PC-3 (cell line): ENCODE measurements at regions not wholly inside any gene's neighbourhood (a gene's known extent, or its start where the extent isn't known, plus 50 kb on each side); places are given as distances from the start of the nearest gene placed in this dataset.

Experiments used
- ATAC-seq: fragments of 200-7000 bp; cut with Tn5 transposase; 2 replicates; pipeline ENCODE4 v1.9.1; 2020; ENCODE audit warnings: mild to moderate bottlenecking, moderate library complexity
- BruUV-seq: library from RNA; stranded (reverse); fragments of 400-500 nt; replicated peaks from 2 replicates; lab custom pipeline; 2021; lab: Mats Ljungman, UMichigan
- CTCF ChIA-PET: fragments of 300-600 bp; sonication (Branson Sonifier 250); formaldehyde crosslinking; loops from one replicate; lab custom pipeline; 2022; ENCODE audit warnings: antibody characterized with exemption; lab: Charles Lee
- POLR2A ChIA-PET: fragments of 300-600 bp; sonication (Branson Sonifier 250); formaldehyde crosslinking; loops from one replicate; lab custom pipeline; 2022; ENCODE audit warnings: antibody characterized with exemption; ENCODE audit not compliant: unreplicated experiment; lab: Charles Lee
- DNase-seq: peaks from one replicate; pipeline ENCODE4 v3.0.0-alpha.2; 2015
- H2AFZ ChIP-seq: fragments of 300-600 bp; sonication (generic); 2 replicates; pipeline ENCODE4 v1.6.0; 2016; ENCODE audit warnings: antibody characterized with exemption, low read length
- H3F3A ChIP-seq: fragments of 300-600 bp; sonication (generic); one replicate; pipeline ENCODE4 v1.6.0; 2017; ENCODE audit warnings: antibody characterized with exemption, low read length, control low read depth, mild to moderate bottlenecking; ENCODE audit not compliant: unreplicated experiment
- H3K27ac ChIP-seq: fragments of 300-600 bp; sonication (generic); 2 replicates; pipeline ENCODE4 v1.5.1; 2016; ENCODE audit warnings: mild to moderate bottlenecking, low read length
- H3K27me3 ChIP-seq: fragments of 300-600 bp; sonication (generic); 2 replicates; pipeline ENCODE4 v1.6.1; 2016; ENCODE audit warnings: low read length, mixed read lengths
- H3K36me3 ChIP-seq: fragments of 300-600 bp; sonication (generic); 2 replicates; pipeline ENCODE4 v1.6.1; 2016; ENCODE audit warnings: low read depth, mixed run types, low read length, mixed read lengths
- H3K4me1 ChIP-seq: fragments of 300-600 bp; sonication (generic); 2 replicates; pipeline ENCODE4 v1.5.1; 2016; ENCODE audit warnings: low read length; ENCODE audit not compliant: insufficient read depth
- H3K4me2 ChIP-seq: fragments of 300-600 bp; sonication (generic); 2 replicates; pipeline ENCODE4 v1.6.0; 2016; ENCODE audit warnings: low read length
- H3K4me3 ChIP-seq: fragments of 300-600 bp; sonication (generic); 2 replicates; pipeline ENCODE4 v1.5.1; 2016; ENCODE audit warnings: mild to moderate bottlenecking, low read length, mixed read lengths
- H3K79me2 ChIP-seq: fragments of 300-600 bp; sonication (generic); 2 replicates; pipeline ENCODE4 v1.6.1; 2017; ENCODE audit warnings: low read length, mixed read lengths
- H3K9ac ChIP-seq: fragments of 300-600 bp; sonication (generic); 2 replicates; pipeline ENCODE4 v1.6.0; 2016; ENCODE audit warnings: mild to moderate bottlenecking, low read length
- H3K9me2 ChIP-seq: fragments of 300-600 bp; sonication (generic); replicated peaks from 2 replicates; pipeline ENCODE4 v1.6.1; 2016; ENCODE audit warnings: mixed run types, low read length, mixed read lengths
- H3K9me3 ChIP-seq: fragments of 300-600 bp; sonication (generic); 2 replicates; pipeline ENCODE4 v1.6.1; 2016; ENCODE audit warnings: low read length, mixed read lengths
- H4K20me1 ChIP-seq: fragments of 300-600 bp; sonication (generic); 2 replicates; pipeline ENCODE4 v1.6.1; 2016; ENCODE audit warnings: low read length, mixed read lengths
- EZH2 ChIP-seq: fragments of 300-600 bp; sonication (generic); IDR thresholded peaks from one replicate; pipeline ENCODE4 v1.6.1; 2017; ENCODE audit warnings: antibody characterized with exemption, mild to moderate bottlenecking, low read length; ENCODE audit not compliant: unreplicated experiment
- EZH2phosphoT487 ChIP-seq: fragments of 300-600 bp; sonication (generic); IDR thresholded peaks from 2 replicates; pipeline ENCODE4 v1.6.1; 2018; ENCODE audit warnings: mild to moderate bottlenecking, antibody characterized with exemption, low read length, borderline replicate concordance
- intact Hi-C: fragments of 100-400 bp; cut with micrococcal nuclease; formaldehyde crosslinking; loops from 2 replicates; pipeline ENCODE4 v1.9.0; 2023
- TF ChIP-seq, protein P1 (sequence below): fragments of 300-600 bp; sonication (generic); conservative IDR thresholded peaks from 2 replicates; pipeline ENCODE4 v1.5.1; 2017; ENCODE audit warnings: antibody characterized with exemption, low read depth, mild to moderate bottlenecking, low read length

GRCh38 chr11:70528046-70528793 is 129.9 kb downstream of the CTTN start:
- TF ChIP-seq EZH2phosphoT487: no peak
- TF ChIP-seq EZH2: no peak
- intact Hi-C loops: no loop called here
- H3K9me2 ChIP-seq: no peaks in the 10 kb centered on the region
- no peak for ATAC-seq
- H3K9ac ChIP-seq: no peak overlapping the region
- no peak overlapping the region for H3K4me2 ChIP-seq
- H3K4me3 ChIP-seq: no peak overlapping the region
- H3K36me3 ChIP-seq: no peaks in the 10 kb centered on the region
- CTCF ChIA-PET: no interaction called here
- H3K9me3 ChIP-seq: no peaks in the 10 kb centered on the region
- POLR2A ChIA-PET: no interaction called here
- no peaks in the 10 kb centered on the region for H3F3A ChIP-seq
- no peaks in the 10 kb centered on the region for H3K4me1 ChIP-seq
- no peak overlapping the region for H2AFZ ChIP-seq
- BruUV-seq: no TSS peak
- H4K20me1 ChIP-seq: no peaks in the 10 kb centered on the region
- H3K79me2 ChIP-seq: no peaks in the 10 kb centered on the region
- no peak for DNase-seq
- no peaks in the 10 kb centered on the region for H3K27me3 ChIP-seq
- H3K27ac ChIP-seq: no peak overlapping the region

DNA sequence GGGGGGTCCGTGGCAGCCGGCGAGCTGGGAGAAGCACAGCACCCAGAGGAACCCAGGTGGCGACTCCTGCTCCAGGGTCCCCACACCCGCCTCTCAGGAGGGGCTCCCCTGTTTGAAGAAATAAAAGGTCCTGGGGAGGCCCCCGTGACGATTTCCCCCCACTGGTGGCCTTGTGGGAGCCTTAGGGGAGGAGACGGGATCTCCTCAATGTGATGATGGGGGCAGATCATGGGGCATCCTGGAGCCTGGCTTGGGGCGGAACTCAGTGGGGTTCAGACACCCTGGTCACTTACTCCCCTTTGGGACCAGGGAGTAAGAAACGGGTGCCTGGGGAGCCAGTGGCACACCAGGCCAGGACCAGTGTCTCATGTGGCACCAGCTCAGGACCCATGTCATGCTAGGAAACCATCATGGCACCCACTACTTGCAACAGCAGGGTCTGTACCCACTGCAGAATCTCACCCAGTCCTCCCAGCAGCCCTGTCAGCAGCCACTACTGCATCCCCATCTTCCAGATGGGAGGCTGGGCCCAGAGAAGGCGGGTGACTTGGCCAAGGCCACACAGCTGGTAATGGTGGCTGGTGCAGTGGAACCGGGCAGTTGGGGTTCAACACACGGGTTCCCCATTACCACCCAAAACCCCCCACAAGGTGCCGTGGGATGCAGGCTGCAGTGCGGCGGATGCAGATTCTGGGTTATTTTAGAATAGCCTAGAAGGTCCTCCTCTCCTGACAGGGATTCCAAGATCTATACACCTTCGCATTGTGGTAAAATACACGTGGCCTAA is 130.7 kb downstream of the CTTN start:
- DNase-seq: no peak
- H2AFZ ChIP-seq: no peak overlapping the region
- no peak overlapping the region for H3K4me3 ChIP-seq
- H3K9ac ChIP-seq: no peak overlapping the region
- H3F3A ChIP-seq: no peaks in the 10 kb centered on the region
- H3K36me3 ChIP-seq: no peaks in the 10 kb centered on the region
- H3K9me3 ChIP-seq: no peaks in the 10 kb centered on the region
- no peak overlapping the region for H3K27ac ChIP-seq
- ChIA-PET CTCF (no interaction called here), POLR2A (no interaction called here)
- H3K79me2 ChIP-seq: no peaks in the 10 kb centered on the region
- no peaks in the 10 kb centered on the region for H3K4me1 ChIP-seq
- H3K9me2 ChIP-seq: no peaks in the 10 kb centered on the region
- BruUV-seq: no TSS peak
- ATAC-seq: no peak
- intact Hi-C loops: no loop called here
- TF ChIP-seq EZH2: no peak
- TF ChIP-seq, protein P1, sequence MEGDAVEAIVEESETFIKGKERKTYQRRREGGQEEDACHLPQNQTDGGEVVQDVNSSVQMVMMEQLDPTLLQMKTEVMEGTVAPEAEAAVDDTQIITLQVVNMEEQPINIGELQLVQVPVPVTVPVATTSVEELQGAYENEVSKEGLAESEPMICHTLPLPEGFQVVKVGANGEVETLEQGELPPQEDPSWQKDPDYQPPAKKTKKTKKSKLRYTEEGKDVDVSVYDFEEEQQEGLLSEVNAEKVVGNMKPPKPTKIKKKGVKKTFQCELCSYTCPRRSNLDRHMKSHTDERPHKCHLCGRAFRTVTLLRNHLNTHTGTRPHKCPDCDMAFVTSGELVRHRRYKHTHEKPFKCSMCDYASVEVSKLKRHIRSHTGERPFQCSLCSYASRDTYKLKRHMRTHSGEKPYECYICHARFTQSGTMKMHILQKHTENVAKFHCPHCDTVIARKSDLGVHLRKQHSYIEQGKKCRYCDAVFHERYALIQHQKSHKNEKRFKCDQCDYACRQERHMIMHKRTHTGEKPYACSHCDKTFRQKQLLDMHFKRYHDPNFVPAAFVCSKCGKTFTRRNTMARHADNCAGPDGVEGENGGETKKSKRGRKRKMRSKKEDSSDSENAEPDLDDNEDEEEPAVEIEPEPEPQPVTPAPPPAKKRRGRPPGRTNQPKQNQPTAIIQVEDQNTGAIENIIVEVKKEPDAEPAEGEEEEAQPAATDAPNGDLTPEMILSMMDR: no peak
- TF ChIP-seq EZH2phosphoT487: no peak
- no peak overlapping the region for H3K4me2 ChIP-seq
- no peaks in the 10 kb centered on the region for H3K27me3 ChIP-seq
- H4K20me1 ChIP-seq: no peaks in the 10 kb centered on the region

DNA sequence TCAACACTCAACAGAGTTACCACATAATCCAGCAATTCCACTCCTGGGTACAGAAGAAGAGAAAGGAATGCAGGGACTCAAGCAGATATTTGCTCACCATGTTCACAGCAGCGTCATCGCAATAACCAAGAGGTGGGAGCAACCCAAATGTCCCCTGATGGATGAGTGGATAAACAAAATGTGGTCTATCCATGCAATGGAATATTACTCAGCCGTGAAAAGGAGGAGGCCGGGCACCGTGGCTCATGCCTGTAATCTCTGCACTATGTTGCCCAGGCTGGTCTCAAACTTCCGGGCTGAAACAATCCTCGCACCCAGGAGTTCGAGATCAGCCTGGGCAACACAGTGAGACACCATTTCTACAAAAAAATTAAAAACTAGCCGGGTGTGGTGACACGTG is 131.7 kb downstream of the CTTN start:
- Histone ChIP-seq H3K79me2 (no peaks in the 10 kb centered on the region), H3K4me1 (no peaks in the 10 kb centered on the region), H4K20me1 (no peaks in the 10 kb centered on the region), H3K4me2 (no peak overlapping the region), H3K9me2 (no peaks in the 10 kb centered on the region), H3K9me3 (no peaks in the 10 kb centered on the region), H2AFZ (no peak overlapping the region), H3K36me3 (no peaks in the 10 kb centered on the region), H3K4me3 (no peak overlapping the region), H3K27ac (no peak overlapping the region), H3F3A (no peaks in the 10 kb centered on the region), H3K9ac (no peak overlapping the region), H3K27me3 (no peaks in the 10 kb centered on the region)
- POLR2A ChIA-PET: no interaction called here
- ATAC-seq (no peak), DNase-seq (no peak)
- no TSS peak for BruUV-seq
- intact Hi-C loops: no loop called here
- CTCF ChIA-PET: no interaction called here
- TF ChIP-seq, protein P1: no peak
- no peak for TF ChIP-seq EZH2phosphoT487
- TF ChIP-seq EZH2: no peak
